Upper lobe of left lung (tissue), 6 donors: ENCODE measurements at regions not wholly inside any gene's neighbourhood (a gene's known extent, or its start where the extent isn't known, plus 50 kb on each side); places are given as distances from the start of the nearest gene placed in this dataset.

Source experiments
- ATAC-seq, 2 donors: fragments of 200-7000 bp; cut with Tn5 transposase; one replicate each; pipeline ENCODE4 v1.9.1; 2022; ENCODE audit warnings: mild to moderate bottlenecking in 2 of 2, moderate library complexity in 2 of 2; ENCODE audit not compliant: low FRiP score in 2 of 2
- DNase-seq, 2 donors: peaks; one replicate each; pipeline ENCODE4 v3.0.0-alpha.2; 2019 to 2020
- H3K27ac ChIP-seq, 4 donors: fragments of 200-600 bp; sonication (generic); one replicate each; pipeline ENCODE4 v1.5.1; 2016 to 2019
- H3K27me3 ChIP-seq, 4 donors: fragments of 200-600 bp; sonication (generic); one replicate each; pipeline ENCODE4 v1.5.1; 2017 to 2019
- H3K36me3 ChIP-seq, 4 donors: fragments of 200-600 bp; sonication (generic); one replicate each; pipeline ENCODE4 v1.5.1; 2016 to 2019
- H3K4me1 ChIP-seq, 4 donors: fragments of 200-600 bp; sonication (generic); one replicate each; pipeline ENCODE4 v1.5.1; 2018 to 2019
- H3K4me3 ChIP-seq, 4 donors: fragments of 200-600 bp; sonication (generic); one replicate each; pipeline ENCODE4 v1.5.1; 2017 to 2019; ENCODE audit warnings: mild to moderate bottlenecking in 2 of 4, moderate library complexity in 1 of 4
- H3K9me3 ChIP-seq, 4 donors: fragments of 200-600 bp; sonication (generic); one replicate each; pipeline ENCODE4 v1.5.1; 2018 to 2019
- EP300 ChIP-seq, 4 donors: sonication (generic); formaldehyde crosslinking; IDR thresholded peaks; one replicate each; pipeline ENCODE4 v1.5.1; 2017; ENCODE audit warnings: antibody characterized with exemption in 4 of 4, control low read depth in 2 of 4
- POLR2A ChIP-seq, 4 donors: fragments of 450-650 bp; IDR thresholded peaks; one replicate each; pipeline ENCODE4 v1.5.1; 2016 to 2017; ENCODE audit warnings: antibody characterized with exemption in 4 of 4, mild to moderate bottlenecking in 2 of 4
- POLR2AphosphoS5 ChIP-seq, 2 donors: sonication (generic); formaldehyde crosslinking; IDR thresholded peaks; one replicate each; pipeline ENCODE4 v1.5.1; 2017; ENCODE audit warnings: antibody characterized with exemption in 2 of 2
- WGBS, 2 donors: methylation state at CpG; one replicate each; pipeline ENCODE4 v1.1.5; 2017 to 2018; 5-methylcytosine and 5-hydroxymethylcytosine counted together
- TF ChIP-seq, protein P1 (sequence below), 6 experiments: fragments of 450-650 bp in 4 of 6; fragments of 200-600 bp in 2 of 6; sonication (generic) in 2 of 6; IDR thresholded peaks; one replicate each; pipeline ENCODE4 v1.5.1; 2016 to 2019; ENCODE audit warnings: antibody characterized with exemption in 6 of 6
- donor health status: DM: no; HTN: no; CAD: no; lungs with moderate emphysema.
- donor health status: DM: no; HTN: yes; CAD: no; lungs with severe emphysema.

DNA sequence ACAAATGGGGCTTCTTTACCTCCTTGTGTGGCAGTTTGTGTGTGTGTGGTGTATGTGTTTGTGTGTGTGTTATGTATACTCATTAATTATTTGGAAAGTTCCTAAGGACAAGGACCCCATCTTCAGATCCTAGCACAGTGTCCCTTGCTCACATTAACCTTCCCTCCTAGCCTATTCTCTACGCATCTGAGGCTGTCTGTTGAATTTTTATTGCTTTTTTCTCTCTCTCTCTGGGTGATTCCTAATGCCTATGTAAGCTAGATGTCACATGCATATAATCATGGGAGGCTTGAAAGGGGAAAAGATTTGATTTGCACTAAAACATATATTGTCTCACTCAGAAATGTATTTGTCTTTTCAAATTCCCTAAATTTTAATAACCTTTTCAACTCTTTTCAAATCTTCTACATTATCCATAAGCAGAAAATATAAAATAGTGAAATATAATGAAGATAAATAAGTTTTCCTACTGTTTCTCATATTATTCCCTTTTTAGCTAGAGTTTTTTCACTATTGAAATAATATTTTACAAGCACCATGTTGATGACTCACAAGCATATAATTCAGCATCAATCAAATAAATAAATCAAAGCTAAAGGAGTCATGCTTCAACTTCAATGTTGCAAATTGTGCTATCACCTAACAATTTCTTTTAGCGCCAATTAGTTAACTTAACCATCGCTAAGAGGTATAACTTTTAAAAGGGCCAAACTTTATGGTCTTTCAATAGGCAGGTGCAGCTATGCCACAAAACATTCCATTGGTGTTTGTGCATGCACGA is 199.0 kb upstream of the ERBB4 start:
- ATAC-seq (no peak), DNase-seq (no peak)
- Histone ChIP-seq H3K27me3 (no peaks in the 10 kb centered on the region), H3K4me1 (no peaks in the 10 kb centered on the region), H3K9me3 (no peaks in the 10 kb centered on the region), H3K27ac (no peak overlapping the region), H3K36me3 (no peaks in the 10 kb centered on the region), H3K4me3 (no peak overlapping the region)
- TF ChIP-seq, protein P1, sequence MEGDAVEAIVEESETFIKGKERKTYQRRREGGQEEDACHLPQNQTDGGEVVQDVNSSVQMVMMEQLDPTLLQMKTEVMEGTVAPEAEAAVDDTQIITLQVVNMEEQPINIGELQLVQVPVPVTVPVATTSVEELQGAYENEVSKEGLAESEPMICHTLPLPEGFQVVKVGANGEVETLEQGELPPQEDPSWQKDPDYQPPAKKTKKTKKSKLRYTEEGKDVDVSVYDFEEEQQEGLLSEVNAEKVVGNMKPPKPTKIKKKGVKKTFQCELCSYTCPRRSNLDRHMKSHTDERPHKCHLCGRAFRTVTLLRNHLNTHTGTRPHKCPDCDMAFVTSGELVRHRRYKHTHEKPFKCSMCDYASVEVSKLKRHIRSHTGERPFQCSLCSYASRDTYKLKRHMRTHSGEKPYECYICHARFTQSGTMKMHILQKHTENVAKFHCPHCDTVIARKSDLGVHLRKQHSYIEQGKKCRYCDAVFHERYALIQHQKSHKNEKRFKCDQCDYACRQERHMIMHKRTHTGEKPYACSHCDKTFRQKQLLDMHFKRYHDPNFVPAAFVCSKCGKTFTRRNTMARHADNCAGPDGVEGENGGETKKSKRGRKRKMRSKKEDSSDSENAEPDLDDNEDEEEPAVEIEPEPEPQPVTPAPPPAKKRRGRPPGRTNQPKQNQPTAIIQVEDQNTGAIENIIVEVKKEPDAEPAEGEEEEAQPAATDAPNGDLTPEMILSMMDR (IDR thresholded peaks at IDR 0.05) = no peak
- no peak for TF ChIP-seq EP300 (IDR thresholded peaks at IDR 0.05)
- no peak for TF ChIP-seq POLR2AphosphoS5 (IDR thresholded peaks at IDR 0.05)
- TF ChIP-seq POLR2A (IDR thresholded peaks at IDR 0.05) = no peak
- 79 to 83% methylated on average over 4 of the region's 4 CpGs for WGBS, 2 donors

DNA sequence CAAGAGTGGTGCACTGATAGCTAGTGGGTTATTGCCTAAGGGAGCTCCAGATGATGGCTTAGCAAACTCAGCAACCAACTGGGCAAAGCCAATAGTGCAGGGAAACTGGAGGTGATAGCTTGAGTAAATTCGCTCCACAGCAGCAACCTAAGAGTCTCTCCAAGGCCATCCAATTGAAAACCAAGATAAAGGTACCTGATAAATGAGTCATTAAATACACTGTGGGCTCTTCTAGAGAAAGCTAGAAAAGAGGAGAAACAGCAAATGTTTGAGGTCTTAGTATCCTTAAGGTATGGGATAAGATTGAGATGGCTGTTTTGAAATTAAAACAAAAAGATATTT is 197.8 kb upstream of the ERBB4 start:
- WGBS, 2 donors = 72 to 91% methylated on average over 1 of the region's 1 CpG
- H3K36me3 ChIP-seq = no peaks in the 10 kb centered on the region
- no peaks in the 10 kb centered on the region for H3K27me3 ChIP-seq
- no peaks in the 10 kb centered on the region for H3K4me1 ChIP-seq
- H3K4me3 ChIP-seq = no peak overlapping the region
- H3K9me3 ChIP-seq = no peaks in the 10 kb centered on the region
- H3K27ac ChIP-seq = no peak overlapping the region
- ATAC-seq (no peak), DNase-seq (no peak)
- no peak for TF ChIP-seq POLR2AphosphoS5 (IDR thresholded peaks at IDR 0.05)

DNA sequence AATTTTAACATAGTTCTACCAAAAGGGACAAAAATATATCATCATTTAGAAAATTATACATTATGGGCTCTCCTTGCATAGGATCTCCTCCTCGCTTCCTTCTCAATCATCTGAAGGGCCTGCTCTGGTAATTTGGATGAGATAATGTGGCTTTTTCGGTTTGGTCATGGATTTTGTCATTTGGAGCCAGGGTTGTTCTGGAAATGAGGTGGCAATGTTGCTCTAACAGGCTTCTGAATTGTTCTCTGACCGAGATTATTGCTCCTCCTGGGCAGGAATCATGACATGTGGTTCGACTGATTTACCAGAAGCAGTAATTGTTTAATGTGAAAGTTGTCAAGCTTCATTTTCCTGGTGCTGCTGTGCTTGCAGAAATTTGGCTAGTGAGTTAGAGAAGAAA is 194.7 kb upstream of the ERBB4 start:
- TF ChIP-seq EP300 (IDR thresholded peaks at IDR 0.05) = no peak
- no peak for TF ChIP-seq POLR2A (IDR thresholded peaks at IDR 0.05)
- TF ChIP-seq, protein P1 (IDR thresholded peaks at IDR 0.05) = no peak
- TF ChIP-seq POLR2AphosphoS5 (IDR thresholded peaks at IDR 0.05) = no peak
- 71 to 83% methylated on average over 4 of the region's 4 CpGs for WGBS, 2 donors
- H3K9me3 ChIP-seq = no peaks in the 10 kb centered on the region

DNA sequence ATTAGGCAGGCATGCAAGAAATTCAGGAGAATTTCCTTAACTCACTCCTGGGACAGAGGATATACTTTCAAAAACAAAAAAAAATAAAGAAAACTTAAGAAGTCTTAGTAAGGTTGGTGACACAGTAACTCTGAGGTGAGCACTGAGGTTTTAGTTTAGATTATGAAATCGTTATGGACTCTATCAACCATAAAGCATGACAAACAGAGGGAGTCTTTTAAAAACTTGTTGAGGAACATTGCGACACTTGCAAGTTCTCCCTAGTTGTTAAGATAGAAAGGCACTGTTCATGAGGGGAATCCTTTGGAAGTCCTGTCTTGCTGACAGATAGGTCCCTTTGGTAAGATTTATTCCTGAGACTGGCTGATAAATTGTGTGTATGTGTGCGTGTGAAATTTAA is 194.3 kb upstream of the ERBB4 start:
- no peaks in the 10 kb centered on the region for H3K36me3 ChIP-seq
- DNase-seq = no peak
- TF ChIP-seq EP300 (IDR thresholded peaks at IDR 0.05) (no peak), POLR2A (IDR thresholded peaks at IDR 0.05) (no peak), POLR2AphosphoS5 (IDR thresholded peaks at IDR 0.05) (no peak)
- TF ChIP-seq, protein P1 (IDR thresholded peaks at IDR 0.05) = no peak
- H3K27me3 ChIP-seq = no peaks in the 10 kb centered on the region
- WGBS, 2 donors = 76 to 81% methylated on average over 3 of the region's 3 CpGs
- no peak overlapping the region for H3K27ac ChIP-seq
- H3K4me3 ChIP-seq = no peak overlapping the region
- no peaks in the 10 kb centered on the region for H3K4me1 ChIP-seq
- no peaks in the 10 kb centered on the region for H3K9me3 ChIP-seq
- ATAC-seq = no peak

More for the DNA sequence above, 194.7 kb upstream of the ERBB4 start:
- Histone ChIP-seq H3K36me3 (no peaks in the 10 kb centered on the region), H3K4me1 (no peaks in the 10 kb centered on the region), H3K4me3 (no peak overlapping the region), H3K27ac (no peak overlapping the region), H3K27me3 (no peaks in the 10 kb centered on the region)
- DNase-seq = no peak
- ATAC-seq = no peak

DNA sequence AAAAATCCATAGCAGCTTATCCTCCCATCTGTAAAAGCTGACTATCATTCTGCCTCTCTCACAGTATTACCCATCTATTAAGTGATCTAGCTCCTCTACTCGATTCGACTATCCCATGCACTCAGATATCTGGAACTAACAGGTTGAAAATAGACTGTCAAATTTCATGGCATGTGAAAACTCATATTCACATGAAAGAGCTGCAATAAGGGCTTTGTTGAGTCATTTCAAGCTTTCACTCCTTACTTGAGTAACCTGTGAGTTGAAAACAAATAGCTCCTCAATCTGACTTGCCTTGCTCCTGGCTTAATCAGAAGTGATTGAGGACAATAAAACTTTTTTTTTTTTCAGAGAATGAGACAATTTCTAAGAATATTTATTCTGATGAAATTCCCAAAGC is 192.4 kb upstream of the ERBB4 start:
- no peaks in the 10 kb centered on the region for H3K36me3 ChIP-seq
- H3K27me3 ChIP-seq = no peaks in the 10 kb centered on the region
- no peaks in the 10 kb centered on the region for H3K9me3 ChIP-seq
- 68 to 77% methylated on average over 2 of the region's 2 CpGs for WGBS, 2 donors
- no peak overlapping the region for H3K4me3 ChIP-seq
- DNase-seq (no peak), ATAC-seq (no peak)
- H3K4me1 ChIP-seq = no peaks in the 10 kb centered on the region
- H3K27ac ChIP-seq = no peak overlapping the region
- TF ChIP-seq POLR2AphosphoS5 (IDR thresholded peaks at IDR 0.05) (no peak), POLR2A (IDR thresholded peaks at IDR 0.05) (no peak), EP300 (IDR thresholded peaks at IDR 0.05) (no peak)
- TF ChIP-seq, protein P1 (IDR thresholded peaks at IDR 0.05) = no peak
